ENCODE measurements at regions not wholly inside any gene's neighbourhood (a gene's known extent, or its start where the extent isn't known, plus 50 kb on each side); places are given as distances from the start of the nearest gene placed in this dataset.

GRCh38 chr9:16158093-16158492 lies 605.2 kb downstream of the CCDC171 start:
- no peak for DNase-seq

DNA sequence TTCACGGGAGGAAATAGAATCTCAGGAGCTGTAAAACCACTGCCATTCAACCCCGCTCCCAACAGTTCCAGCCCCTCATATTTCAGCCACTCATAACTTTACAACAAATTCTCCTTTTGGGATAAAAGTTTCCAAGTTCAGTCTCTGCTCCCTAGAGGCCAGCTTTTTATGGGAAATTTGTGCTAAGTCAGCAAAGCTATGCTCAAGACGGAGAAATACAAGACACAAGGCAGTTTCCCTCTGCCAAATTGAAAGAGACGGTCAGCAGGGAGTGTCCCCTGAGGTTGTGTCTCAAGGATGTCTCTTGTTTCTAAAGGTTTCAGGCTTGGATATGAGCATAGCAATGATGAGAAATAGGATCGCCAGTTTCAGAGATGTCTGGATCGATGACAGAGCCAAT lies 608.6 kb downstream of the CCDC171 start:
- no peak for DNase-seq

DNA sequence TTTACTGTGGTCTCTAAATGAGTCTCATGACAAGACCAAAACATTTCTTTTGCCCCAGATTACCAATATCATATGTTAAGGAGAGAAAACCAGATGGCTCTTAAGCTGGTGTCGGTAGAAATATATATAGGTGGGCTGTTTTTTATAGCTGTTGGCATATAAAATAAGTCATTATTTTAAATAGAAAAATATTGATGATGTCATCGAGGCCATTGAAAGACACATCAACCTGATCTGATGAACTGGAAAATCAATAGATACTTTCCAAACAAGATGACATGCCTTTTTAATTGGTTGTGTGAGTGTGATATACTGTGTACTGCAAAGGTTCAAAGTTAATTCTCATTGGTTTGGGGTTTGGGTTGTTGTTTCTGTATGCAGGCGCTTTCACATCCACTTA lies 617.3 kb downstream of the CCDC171 start:
- DNase-seq = no peak

GRCh38 chr9:16171911-16172310 lies 619.1 kb downstream of the CCDC171 start:
- DNase-seq = no peak

GRCh38 chr9:16172796-16173195 lies 620.0 kb downstream of the CCDC171 start:
- DNase-seq = no peak

DNA sequence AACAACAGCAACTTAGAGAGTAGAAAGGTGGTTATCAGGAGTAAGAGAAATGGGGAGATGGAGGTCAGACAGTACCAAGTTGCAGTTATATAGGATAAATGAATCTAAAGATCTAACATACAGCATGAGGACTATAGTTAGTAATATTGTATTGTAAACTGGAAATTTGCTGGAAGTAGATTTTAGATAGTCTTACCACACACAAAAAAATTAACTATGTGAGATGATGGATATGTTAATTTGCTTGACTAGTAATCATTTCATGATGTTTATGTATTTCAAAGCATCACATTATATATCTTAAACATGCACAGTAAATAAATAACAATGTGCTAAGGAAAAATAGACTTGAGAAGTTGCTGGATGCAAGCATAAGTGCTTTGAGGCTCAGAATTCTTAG lies 622.1 kb downstream of the CCDC171 start:
- DNase-seq = no peak

- no peak for DNase-seq
Observed at GRCh38 chr9:16175461-16175860, 622.6 kb downstream of the CCDC171 start.

GRCh38 chr9:16178294-16178693 lies 625.5 kb downstream of the CCDC171 start:
- no peak for DNase-seq

DNA sequence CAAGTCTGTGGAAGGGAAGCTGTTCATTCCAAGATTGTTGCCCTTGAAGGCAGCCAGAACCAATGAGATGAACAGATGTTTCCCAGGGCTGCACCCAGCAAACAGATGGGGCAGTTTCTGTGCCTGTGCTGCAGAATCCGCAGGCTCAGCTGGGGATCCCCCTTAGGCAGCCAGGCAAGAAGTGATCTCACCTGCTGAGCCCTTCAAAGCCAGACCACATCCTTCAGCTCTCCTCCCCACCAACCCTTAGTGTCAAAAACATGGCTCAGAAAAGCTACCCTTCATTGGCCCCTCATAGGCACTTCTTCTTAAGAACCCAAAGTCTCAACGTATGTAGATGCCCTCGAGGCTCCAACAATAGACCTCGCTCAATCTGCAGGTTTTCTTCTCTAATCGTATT lies 626.7 kb downstream of the CCDC171 start:
- no peak for DNase-seq

DNA sequence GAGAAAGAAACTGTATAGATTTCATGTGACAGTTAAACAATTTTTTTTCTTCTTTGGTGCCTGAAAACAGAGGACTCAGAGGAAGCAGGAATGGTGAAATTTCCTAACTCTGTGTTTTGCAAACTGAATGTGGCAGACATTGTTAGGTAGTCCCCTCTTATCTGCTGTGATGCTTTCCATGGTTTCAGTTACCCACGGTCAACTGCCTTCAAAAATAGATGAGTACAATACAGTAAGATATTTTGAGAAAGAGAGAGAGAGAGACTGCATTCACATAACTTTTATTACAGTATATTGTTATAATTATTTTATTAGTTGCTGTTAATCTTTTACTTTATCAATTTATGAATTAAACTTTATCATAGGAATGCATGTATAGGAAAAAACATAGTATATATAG lies 627.2 kb downstream of the CCDC171 start:
- no peak for DNase-seq

DNA sequence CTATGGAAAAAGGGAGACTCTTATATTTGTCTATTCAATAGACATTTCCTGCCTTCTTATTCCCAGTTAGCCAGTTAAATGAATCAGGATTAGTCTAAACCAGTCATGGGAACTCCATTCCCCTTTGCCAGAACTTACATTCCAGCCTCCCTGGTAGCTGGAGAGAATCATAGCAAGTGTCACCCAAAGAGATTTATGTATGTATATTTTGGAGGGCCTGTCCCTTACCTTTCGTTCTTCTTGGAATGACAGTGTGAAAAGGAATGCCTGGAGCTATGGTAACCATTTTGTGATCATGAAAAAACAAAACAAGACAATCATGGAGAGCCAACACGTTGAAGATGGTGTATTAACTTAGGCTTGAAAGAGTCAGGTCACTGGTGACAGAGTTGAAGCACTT lies 627.7 kb downstream of the CCDC171 start:
- no peak for DNase-seq

- no peak for DNase-seq
Observed at GRCh38 chr9:16181539-16181938, 628.7 kb downstream of the CCDC171 start.

DNA sequence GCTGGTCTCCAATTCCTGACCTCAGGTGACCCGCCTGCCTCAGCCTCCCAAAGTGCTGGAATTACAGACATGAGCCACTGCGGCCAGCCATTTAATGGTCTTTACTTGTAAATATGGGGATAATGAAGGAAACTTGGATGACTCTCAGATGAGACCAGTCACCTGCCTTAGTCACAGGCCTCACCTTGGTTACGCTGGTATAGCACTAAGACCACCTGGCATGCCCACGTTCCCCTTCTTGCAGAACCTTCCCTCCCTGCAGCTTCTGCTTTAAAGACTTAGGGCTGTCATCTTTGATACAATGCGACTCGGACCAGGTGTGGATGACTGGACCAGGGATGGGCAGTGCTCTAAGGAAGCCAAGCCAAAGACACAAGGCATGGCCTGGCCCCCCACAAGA lies 629.9 kb downstream of the CCDC171 start:
- DNase-seq = no peak

GRCh38 chr9:16184964-16185646 lies 632.3 kb downstream of the CCDC171 start:
- no peak for DNase-seq

DNA sequence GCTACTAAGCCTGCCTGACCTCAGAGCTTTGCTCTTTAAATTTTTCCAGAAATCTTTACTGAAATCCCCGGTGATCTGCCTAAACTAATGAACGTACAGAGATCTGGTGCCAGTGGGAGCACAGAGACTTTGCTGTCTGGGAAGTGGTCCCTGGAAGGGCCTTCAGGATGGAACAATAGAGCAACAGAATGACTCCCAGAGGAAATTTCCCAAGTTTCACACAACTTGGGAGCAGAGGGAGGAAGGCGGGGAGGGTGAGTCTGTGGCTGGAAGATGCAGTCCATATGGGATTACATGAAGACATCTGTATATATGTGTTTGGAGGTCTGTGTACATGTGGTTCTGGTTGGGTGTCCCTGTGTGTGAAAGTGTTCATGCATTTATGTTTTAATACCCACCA lies 638.3 kb downstream of the CCDC171 start:
- DNase-seq = no peak

DNA sequence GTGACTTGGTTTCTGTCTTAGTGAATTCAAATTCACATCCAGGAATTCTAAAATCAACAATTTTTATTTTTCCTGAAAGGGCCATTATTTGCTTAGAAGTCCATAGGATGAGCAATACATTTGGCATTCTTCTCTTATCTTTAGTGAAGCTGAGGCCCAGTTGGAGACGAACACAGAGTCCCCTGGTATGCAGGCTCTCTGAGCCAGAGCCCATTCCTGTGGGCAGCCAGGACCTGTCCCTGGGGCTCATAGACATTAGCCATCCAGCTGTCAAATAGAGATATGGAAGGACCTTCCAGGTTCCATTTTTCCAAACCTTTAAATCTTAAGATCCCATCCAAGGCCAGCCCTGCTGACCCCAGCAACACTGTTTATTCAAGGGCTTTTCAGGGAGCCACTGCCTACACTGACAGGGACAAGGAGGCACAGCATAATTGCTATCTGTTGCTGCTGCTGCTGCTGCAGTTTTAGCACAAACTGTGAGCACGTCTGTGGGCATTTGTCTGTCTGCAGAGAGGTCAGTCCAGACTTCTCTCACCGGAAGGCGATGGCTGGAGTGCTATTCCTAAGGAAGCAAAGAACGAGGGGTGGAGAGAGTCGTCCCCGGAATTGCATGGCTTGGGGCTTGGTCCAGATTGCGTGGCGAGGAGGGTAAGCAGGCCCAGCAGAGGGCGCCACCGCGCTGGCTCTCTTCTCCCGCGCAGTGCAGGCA lies 639.0 kb downstream of the CCDC171 start:
- DNase-seq = peak; percentile 10

DNA sequence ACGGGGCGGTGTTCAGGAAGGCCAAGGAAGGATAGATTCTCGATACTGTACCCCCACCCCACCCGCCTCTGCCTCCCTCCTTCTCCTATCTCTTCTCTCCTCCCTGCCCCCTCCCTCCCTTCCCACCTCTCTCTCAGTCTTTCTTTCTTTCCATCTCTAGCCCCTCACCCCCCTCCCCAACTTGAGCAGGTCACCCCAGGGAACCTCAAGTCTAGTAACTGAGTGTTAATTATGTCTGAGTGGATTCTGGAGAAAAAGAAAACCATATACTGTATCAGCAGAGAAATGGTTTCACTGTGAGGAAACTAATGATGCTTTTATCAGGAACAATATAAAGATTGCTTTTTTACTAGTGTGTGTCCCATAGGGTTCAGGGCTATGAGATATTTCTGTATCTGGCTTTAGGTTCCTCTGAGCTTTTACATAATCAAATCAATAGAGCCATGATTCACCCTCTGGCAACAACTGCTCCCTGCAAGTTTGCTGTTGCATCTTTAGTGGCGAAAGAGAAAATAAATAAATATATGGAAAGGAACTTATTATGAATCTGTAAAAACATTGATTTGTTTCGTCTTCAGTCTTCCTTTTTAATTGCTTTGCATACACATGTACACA lies 639.7 kb downstream of the CCDC171 start:
- DNase-seq = no peak

DNA sequence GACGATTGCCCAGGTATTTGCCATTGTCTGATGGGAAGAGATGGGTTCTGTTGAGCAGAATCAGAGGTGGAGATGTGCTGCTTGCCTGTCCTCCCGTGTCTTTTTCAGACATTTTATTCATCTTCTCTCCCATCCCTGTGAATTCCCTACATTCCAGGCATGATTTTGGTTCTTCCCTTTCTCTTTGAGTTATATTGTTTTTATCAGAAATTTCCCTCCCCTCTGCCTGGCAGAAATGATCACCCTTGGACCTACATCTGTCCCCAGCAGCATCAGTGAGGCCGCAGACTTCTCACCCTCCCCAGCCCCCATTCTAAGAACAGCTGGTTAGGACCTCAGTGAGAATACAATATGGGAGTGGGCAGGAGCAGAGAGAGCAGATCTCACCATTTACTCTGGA lies 640.2 kb downstream of the CCDC171 start:
- DNase-seq = no peak

DNA sequence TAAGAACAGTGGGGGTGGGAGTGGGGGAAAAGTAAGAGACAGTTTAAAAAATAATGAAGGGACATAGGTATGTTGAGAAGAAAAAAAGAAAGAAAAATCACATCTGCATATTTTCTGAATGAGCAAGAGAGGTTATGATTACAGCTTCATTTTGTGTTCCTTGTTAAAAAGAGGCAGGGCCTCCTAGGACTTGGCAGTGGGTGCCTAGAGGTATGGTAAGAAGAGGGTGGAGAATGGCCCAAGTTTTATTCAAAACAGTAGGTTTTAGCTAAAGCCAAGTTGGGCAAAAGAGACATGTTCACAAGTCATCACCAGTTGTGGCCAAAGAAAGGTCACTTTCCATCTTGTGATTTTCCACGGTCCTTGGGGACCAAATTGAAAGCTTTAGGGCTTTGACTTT lies 643.4 kb downstream of the CCDC171 start:
- DNase-seq = no peak

DNA sequence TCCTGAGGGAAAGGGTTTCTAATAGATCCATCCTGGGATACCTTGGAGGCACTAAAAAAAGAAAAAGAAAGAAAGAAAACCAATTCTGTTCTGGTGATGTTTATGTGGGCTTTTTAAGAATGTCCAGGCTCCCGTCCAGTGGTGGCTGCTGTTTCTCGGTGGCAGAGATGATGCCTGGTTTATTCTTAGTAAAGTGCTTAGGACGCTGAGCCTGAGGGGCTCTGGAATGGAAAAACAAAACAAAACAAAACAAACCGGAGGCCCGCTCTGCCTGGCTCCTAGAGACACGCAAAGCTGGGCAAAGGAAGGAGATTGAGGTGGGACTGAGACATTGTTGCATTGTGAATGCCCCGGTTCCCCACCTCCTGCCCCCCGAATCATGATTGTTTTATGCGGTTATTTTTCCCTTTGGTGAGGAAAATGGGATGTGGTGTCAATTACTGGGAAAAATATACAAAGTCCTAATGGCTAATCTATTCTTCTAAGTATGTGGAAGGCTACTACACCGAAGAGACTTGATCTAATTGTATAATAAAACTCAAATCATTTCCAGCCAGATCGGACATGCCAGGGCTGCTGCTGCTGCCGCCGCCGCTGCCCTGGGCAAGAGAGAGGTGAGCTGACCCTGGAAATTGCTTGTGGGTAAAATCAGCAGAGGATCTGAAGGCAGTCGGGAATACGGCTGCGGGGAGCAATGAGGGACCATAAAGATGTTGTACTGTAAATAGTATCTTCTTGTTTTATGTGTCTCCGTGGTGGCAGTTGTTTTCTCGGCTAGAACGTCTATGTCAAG lies 644.9 kb downstream of the CCDC171 start:
- DNase-seq = no peak

DNA sequence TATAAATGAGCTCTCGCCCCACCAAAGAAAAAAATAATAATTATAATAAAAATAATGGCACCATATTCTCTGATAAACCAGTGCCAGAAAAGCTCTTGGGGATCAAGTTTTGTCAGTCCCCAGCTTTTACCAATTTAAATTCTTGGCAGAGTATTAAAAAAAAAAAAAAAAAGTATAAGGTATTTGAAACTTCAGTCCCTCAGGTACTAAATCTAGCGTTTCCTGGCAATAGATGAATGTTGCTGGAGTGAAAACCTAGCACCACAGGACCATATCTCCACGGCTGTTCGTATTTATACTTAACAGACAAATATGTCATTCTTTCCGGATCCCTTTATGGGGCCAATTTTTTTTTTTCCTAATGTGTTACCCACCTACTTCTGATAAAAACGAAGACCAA lies 646.2 kb downstream of the CCDC171 start:
- DNase-seq = no peak

DNA sequence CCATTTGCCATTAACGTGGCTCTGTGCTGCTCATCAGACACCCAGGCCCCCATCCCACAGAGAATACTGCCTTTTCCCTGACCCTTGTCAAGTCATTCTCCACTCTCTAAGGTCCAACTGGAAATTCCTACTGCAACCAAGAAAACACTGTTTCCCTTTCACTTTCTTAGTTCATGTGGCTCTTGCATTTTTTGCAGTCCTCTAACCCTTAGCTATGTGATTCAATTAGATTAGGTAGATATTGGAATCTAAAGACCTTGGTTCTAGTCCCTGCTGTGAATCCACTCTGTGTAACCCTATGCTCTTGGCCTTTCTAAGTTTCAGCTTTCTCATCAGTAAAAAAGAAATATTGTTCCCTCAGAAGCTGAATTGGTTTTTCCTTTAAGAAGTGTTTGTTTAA lies 649.4 kb downstream of the CCDC171 start:
- no peak for DNase-seq

GRCh38 chr9:16202914-16203728 lies 650.3 kb downstream of the CCDC171 start:
- DNase-seq = no peak
